OCI-LY3 (cell line): ENCODE measurements at regions not wholly inside any gene's neighbourhood (a gene's known extent, or its start where the extent isn't known, plus 50 kb on each side); places are given as distances from the start of the nearest gene placed in this dataset.

Experiments used
- H2AFZ ChIP-seq: fragments of 200-600, 300-600 bp; shearing (Covaris generic); 2 replicates; pipeline ENCODE4 v1.6.0; 2014; ENCODE audit warnings: antibody characterized with exemption, low read depth, low read length
- H3K27ac ChIP-seq: fragments of 200-600, 300-600 bp; sonication (generic); 2 replicates; pipeline ENCODE4 v1.5.1; 2014; ENCODE audit warnings: mild to moderate bottlenecking, low read length, moderate library complexity, mixed read lengths
- H3K27me3 ChIP-seq: fragments of 200-600, 300-600 bp; sonication (generic); 2 replicates; pipeline ENCODE4 v1.6.1; 2014; ENCODE audit warnings: low read depth, low read length, mixed read lengths
- H3K36me3 ChIP-seq: fragments of 200-600, 300-600 bp; sonication (generic); replicated peaks from 2 replicates; pipeline ENCODE3; 2014; ENCODE audit warnings: low read depth, low read length, mixed read lengths
- H3K4me1 ChIP-seq: fragments of 300-600, 200-600 bp; sonication (generic); 2 replicates; pipeline ENCODE4 v1.6.1; 2014; ENCODE audit warnings: low read length, mixed read lengths
- H3K4me2 ChIP-seq: fragments of 200-600, 300-600 bp; sonication (generic); 2 replicates; pipeline ENCODE4 v1.6.1; 2014; ENCODE audit warnings: low read length, mixed read lengths
- H3K4me3 ChIP-seq: fragments of 300-600, 200-600 bp; sonication (generic); 2 replicates; pipeline ENCODE4 v1.5.1; 2014; ENCODE audit warnings: antibody characterized with exemption, mild to moderate bottlenecking, low read length, moderate library complexity
- H3K79me2 ChIP-seq: fragments of 300-600, 200-600 bp; shearing (Covaris generic); 2 replicates; pipeline ENCODE4 v1.6.1; 2014; ENCODE audit warnings: mild to moderate bottlenecking, low read length, mixed read lengths
- H3K9ac ChIP-seq: fragments of 300-600, 200-600 bp; shearing (Covaris generic); 2 replicates; pipeline ENCODE4 v1.6.0; 2014; ENCODE audit warnings: mild to moderate bottlenecking, low read length, moderate library complexity
- H3K9me3 ChIP-seq: fragments of 200-600, 300-600 bp; shearing (Covaris generic); 2 replicates; pipeline ENCODE4 v1.6.1; 2014; ENCODE audit warnings: low read length, mixed read lengths; ENCODE audit not compliant: insufficient read depth
- H4K20me1 ChIP-seq: fragments of 200-600, 300-600 bp; sonication (generic); 2 replicates; pipeline ENCODE4 v1.6.1; 2016; ENCODE audit warnings: low read length, mixed read lengths; ENCODE audit not compliant: insufficient read depth
- CTCF ChIP-seq: fragments of 200-600, 300-600 bp; sonication (generic); IDR thresholded peaks from 2 replicates; pipeline ENCODE4 v1.5.1; 2014; ENCODE audit warnings: antibody characterized with exemption, low read length, low read depth
- EZH2phosphoT487 ChIP-seq: fragments of 200-600 bp; shearing (Covaris generic); IDR thresholded peaks from 2 replicates; pipeline ENCODE4 v1.6.1; 2018; ENCODE audit warnings: antibody characterized with exemption, mixed run types, low read depth

DNA sequence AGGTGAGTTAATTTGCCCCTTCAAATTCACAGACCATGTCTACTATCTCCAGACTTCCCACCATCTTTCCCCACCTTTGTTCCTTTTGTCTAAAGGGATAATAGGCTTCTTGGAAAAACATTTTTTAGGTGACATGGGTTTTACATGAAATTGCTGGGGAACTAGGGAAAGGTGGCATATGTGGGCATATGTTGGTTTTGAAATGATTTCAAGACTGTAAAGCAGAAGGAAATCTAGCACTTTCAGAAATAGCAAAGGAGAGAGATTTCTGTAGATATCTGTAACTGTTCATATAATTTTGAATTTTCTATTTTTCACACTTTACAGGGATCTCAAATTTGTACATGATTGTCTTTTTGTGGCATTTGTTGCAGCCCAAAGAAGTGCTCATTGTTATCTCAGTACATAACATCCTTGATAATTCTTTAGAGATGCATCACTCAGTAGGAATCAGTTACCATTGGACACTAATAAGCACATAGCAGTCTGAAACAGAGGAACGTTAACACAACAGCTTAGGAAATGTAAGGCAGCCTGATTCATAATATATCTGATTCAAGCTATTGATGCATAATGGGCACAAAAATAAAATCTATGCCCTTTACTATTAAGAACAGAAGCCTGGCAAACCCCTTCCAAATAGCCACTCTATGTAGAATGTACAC lies 659.7 kb downstream of the CENPC start:
- no peaks in the 10 kb centered on the region for H3K36me3 ChIP-seq

DNA sequence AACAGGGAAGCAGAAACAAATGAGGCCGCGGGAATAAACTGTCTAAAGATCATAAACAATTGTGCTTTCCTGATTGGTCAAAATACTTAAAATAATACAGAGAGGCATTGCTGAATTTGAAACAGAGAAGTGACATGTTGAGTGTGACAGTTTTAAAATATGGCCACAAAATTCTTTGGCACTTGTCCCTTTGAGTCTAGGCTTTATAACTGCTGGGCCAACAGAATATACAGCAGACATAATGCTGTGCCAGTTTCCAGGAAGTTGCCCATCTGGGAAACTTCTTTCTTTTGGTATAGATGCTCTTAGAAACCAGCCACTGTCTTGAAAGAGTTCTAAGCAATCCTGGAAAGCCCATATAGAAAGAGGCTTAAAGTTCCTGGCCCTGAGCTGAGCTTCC lies 668.4 kb downstream of the CENPC start:
- no peaks in the 10 kb centered on the region for H3K9me3 ChIP-seq
- no peaks in the 10 kb centered on the region for H3K27me3 ChIP-seq
- no peaks in the 10 kb centered on the region for H3K79me2 ChIP-seq
- TF ChIP-seq EZH2phosphoT487 = no peak
- no peak for TF ChIP-seq CTCF
- H4K20me1 ChIP-seq = no peaks in the 10 kb centered on the region
- H3K36me3 ChIP-seq = no peaks in the 10 kb centered on the region
- no peak overlapping the region for H3K27ac ChIP-seq
- H3K9ac ChIP-seq = no peak overlapping the region
- no peak overlapping the region for H3K4me3 ChIP-seq
- H2AFZ ChIP-seq = no peak overlapping the region
- H3K4me2 ChIP-seq = no peak overlapping the region
- no peaks in the 10 kb centered on the region for H3K4me1 ChIP-seq

More for the DNA sequence above, 659.7 kb downstream of the CENPC start:
- Histone ChIP-seq H3K4me3 (no peak overlapping the region), H3K79me2 (no peaks in the 10 kb centered on the region), H3K4me2 (no peak overlapping the region), H3K27me3 (no peaks in the 10 kb centered on the region), H3K27ac (no peak overlapping the region), H2AFZ (no peak overlapping the region), H3K4me1 (no peaks in the 10 kb centered on the region), H3K9me3 (no peaks in the 10 kb centered on the region), H4K20me1 (no peaks in the 10 kb centered on the region), H3K9ac (no peak overlapping the region)
- TF ChIP-seq EZH2phosphoT487 (no peak), CTCF (no peak)

GRCh38 chr4:66872661-66873060 lies 672.6 kb downstream of the CENPC start:
- Histone ChIP-seq H3K27ac (no peak overlapping the region), H3K79me2 (no peaks in the 10 kb centered on the region), H3K4me2 (no peak overlapping the region), H2AFZ (no peak overlapping the region), H4K20me1 (no peaks in the 10 kb centered on the region), H3K9me3 (no peaks in the 10 kb centered on the region), H3K27me3 (no peaks in the 10 kb centered on the region), H3K4me3 (no peak overlapping the region), H3K9ac (no peak overlapping the region), H3K4me1 (no peaks in the 10 kb centered on the region), H3K36me3 (no peaks in the 10 kb centered on the region)
- TF ChIP-seq CTCF = no peak
- no peak for TF ChIP-seq EZH2phosphoT487

DNA sequence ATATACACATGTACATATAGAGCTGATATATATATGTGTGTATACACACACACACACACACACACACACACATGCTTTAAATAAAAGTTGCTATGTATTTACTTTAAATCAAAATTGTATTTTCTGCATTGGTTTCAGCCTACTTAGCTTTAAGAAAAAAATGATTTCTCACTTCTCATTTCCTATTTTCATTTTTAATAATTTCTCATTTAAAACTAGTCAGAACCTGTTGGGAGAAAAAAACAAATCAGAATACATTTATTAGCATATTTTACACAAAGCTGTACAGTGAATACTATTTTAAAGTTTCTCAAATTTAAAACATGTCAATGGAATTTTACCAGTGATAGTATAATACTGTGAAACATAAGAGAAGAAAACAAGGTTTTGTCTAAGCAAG lies 681.8 kb downstream of the CENPC start:
- Histone ChIP-seq H3K36me3 (peaks cover 3% of the 10 kb centered on the region), H3K4me2 (peak overlapping the region; percentile 7; the same call in 1 of the 2 replicates)

More for the DNA sequence above, 681.8 kb downstream of the CENPC start:
- Histone ChIP-seq H3K4me1 (peaks cover 12% of the 10 kb centered on the region), H3K4me3 (no peak overlapping the region), H3K9ac (no peak overlapping the region), H3K27ac (no peak overlapping the region), H3K79me2 (no peaks in the 10 kb centered on the region), H4K20me1 (no peaks in the 10 kb centered on the region), H2AFZ (no peak overlapping the region), H3K27me3 (no peaks in the 10 kb centered on the region), H3K9me3 (peaks cover 4% of the 10 kb centered on the region; the same call in 1 of the 2 replicates)
- no peak for TF ChIP-seq CTCF
- TF ChIP-seq EZH2phosphoT487 = no peak
